ENCODE measurements at regions not wholly inside any gene's neighbourhood (a gene's known extent, or its start where the extent isn't known, plus 50 kb on each side); places are given as distances from the start of the nearest gene placed in this dataset.

DNA sequence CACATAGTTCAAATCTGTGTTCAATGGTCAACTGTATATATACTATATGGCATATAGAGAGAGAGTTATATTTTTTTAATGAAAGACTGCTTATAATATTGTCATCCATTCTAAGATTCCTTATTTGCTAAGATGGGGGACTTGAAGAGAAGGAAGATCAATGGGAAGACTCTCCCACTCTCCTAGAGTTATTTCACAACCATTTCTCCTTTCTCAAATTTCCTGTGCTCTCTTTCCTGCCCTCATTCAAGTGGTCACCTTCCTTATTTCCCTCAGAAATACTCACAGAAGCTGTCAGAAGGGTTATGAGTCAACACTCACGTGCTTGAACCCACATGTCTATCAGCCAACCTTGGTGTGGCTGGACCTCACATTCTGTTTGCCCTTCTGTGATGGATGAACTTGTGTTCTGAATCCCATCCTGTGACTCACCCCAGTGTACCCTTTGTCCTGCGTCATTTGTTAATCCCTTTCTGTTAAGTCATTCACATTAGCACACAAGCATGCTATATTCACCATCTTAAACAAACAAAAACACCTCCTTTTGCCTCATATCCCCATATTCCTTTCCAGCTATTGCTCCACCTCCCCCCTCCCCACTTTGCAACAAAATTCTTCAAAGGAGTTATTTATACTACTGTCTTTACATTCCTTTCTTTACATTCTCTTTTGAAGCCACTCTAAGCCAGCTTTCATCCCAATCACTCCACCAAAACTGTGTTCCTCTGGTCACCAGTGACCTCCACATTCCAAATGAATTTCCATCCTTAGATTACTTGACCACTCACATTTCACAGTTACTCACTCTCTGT, 279.3 kb upstream of the TCF21 start:
- BruUV-seq (replicated peaks), result no TSS peak
- H2AK5ac ChIP-seq (ENCODE audit: low read depth, low read length), result no peak overlapping the region
- dilution Hi-C loops (cut with HindIII; ENCODE audit: low sequenced_read_pairs, unreplicated experiment), result no loop called here
- H3K4ac ChIP-seq (ENCODE audit: low read depth, low read length), result peak overlapping the region; percentile 66; the same call in 1 of the 2 replicates
- intact Hi-C loops (cut with micrococcal nuclease), result loop anchor here (1.0 to 2.0 kb wide), 2 partner anchors 21 to 40 kb away; no protein-coding TSS in a partner anchor
- POLR2A ChIA-PET (ENCODE audit: unreplicated experiment), result no interaction called here
- H3K56ac ChIP-seq (ENCODE audit: extremely low read depth, insufficient read depth, low read length), result peak overlapping the region; percentile 84; the same call in 1 of the 2 replicates
- peak overlapping the region; percentile 19; the same call in 1 of the 2 replicates for H3K27ac ChIP-seq (ENCODE audit: insufficient read depth, low read length)
- WGBS, 2 experiments (ENCODE audit: extremely low coverage in 2 of 2, insufficient read length in 1 of 2), result 0% methylated on average over 1 of the region's 2 CpGs; no CpG with 5 or more reads in 1 of the 2 experiments
- ATAC-seq (ENCODE audit: low read depth) (peak; percentile 81), DNase-seq (peak; percentile 100)
- no peak overlapping the region for H3K4me2 ChIP-seq (ENCODE audit: low read depth, low read length)
- peak overlapping the region; percentile 44; the same call in 1 of the 2 replicates for H2BK20ac ChIP-seq (ENCODE audit: low read depth, low read length)
- no peaks in the 10 kb centered on the region for H3K27me3 ChIP-seq (ENCODE audit: control insufficient read depth, insufficient read depth, low read length)
- H3K36me3 ChIP-seq (ENCODE audit: control insufficient read depth, insufficient read depth, low read length), result no peaks in the 10 kb centered on the region
- no peaks in the 10 kb centered on the region for H3K9me3 ChIP-seq (ENCODE audit: control insufficient read depth, insufficient read depth, low read length)
- H3K9ac ChIP-seq (ENCODE audit: low read depth, low read length), result no peak overlapping the region
- no peak overlapping the region for H4K5ac ChIP-seq (ENCODE audit: low read depth, low read length)
- H3K9me1 ChIP-seq (ENCODE audit: insufficient read depth, low read length), result peaks cover 13% of the 10 kb centered on the region
- peaks cover 30% of the 10 kb centered on the region for H3K4me1 ChIP-seq (ENCODE audit: control insufficient read depth, insufficient read depth, low read length)
- TF ChIP-seq RAD21 (IDR thresholded peaks at IDR 0.05; ENCODE audit: low read length), result peak; percentile 6
- no peak for TF ChIP-seq RCOR1 (IDR thresholded peaks at IDR 0.05; ENCODE audit: insufficient replicate concordance, low read length)
- no peak for TF ChIP-seq RFX5 (IDR thresholded peaks at IDR 0.05; ENCODE audit: low read depth, low read length)
- peak; percentile 61; the same call in 1 of the 2 replicates for TF ChIP-seq MXI1 (IDR thresholded peaks at IDR 0.05; ENCODE audit: borderline replicate concordance, low read depth, low read length)
- TF ChIP-seq MAZ (IDR thresholded peaks at IDR 0.05; ENCODE audit: borderline replicate concordance, low read depth, low read length), result peak; percentile 66; the same call in 1 of the 2 replicates
- 0 out of 2 replicates have a peak, but pooled peaks have one; percentile 13 for TF ChIP-seq MAFK (IDR thresholded peaks at IDR 0.05; ENCODE audit: low read depth, low read length)
- TF ChIP-seq USF2 (IDR thresholded peaks at IDR 0.05; ENCODE audit: low read depth, low read length), result peak; percentile 86
- TF ChIP-seq SMC3 (IDR thresholded peaks at IDR 0.05; ENCODE audit: low read depth, low read length), result peak; percentile 30; the same call in 1 of the 2 replicates
- TF ChIP-seq CHD1 (IDR thresholded peaks at IDR 0.05; ENCODE audit: low read depth, low read length), result peak; percentile 85
- TF ChIP-seq FOS (IDR thresholded peaks at IDR 0.05; ENCODE audit: low read depth, low read length), result peak; percentile 96
- TF ChIP-seq CTCF (conservative IDR thresholded peaks at IDR 0.05; ENCODE audit: low read depth, low read length), result no peak
- peak; percentile 86 for TF ChIP-seq NFE2L2 (IDR thresholded peaks at IDR 0.05; ENCODE audit: low read depth, low read length)
- peak; percentile 51; the same call in 1 of the 2 replicates for TF ChIP-seq POLR2A (IDR thresholded peaks at IDR 0.05; ENCODE audit: low read depth, low read length)
- TF ChIP-seq BHLHE40 (IDR thresholded peaks at IDR 0.05; ENCODE audit: low read depth, low read length), result peak; percentile 100
- TF ChIP-seq CEBPB (IDR thresholded peaks at IDR 0.05; ENCODE audit: low read depth, low read length), result peak; percentile 93
- H2BK15ac ChIP-seq (ENCODE audit: low read depth, low read length), result no peak overlapping the region
- no peak overlapping the region for H3K4me3 ChIP-seq (ENCODE audit: insufficient read depth, low read depth, low read length)
- H3K18ac ChIP-seq (ENCODE audit: low read depth, low read length), result peak overlapping the region; percentile 15; the same call in 1 of the 2 replicates
- H4K8ac ChIP-seq (ENCODE audit: low read depth in 2 of 2, low read length in 2 of 2), result no peak overlapping the region; a peak in 2 of 4 replicates
- H3K79me1 ChIP-seq (ENCODE audit: low read depth in 1 of 2, low read length in 2 of 2), result peaks cover 0 to 8% of the 10 kb centered on the region in 2 experiments; a peak in 2 of 4 replicates
- H2AFZ ChIP-seq (replicated peaks; ENCODE audit: low read length, poor library complexity), result peak overlapping the region; percentile 39
- H2BK5ac ChIP-seq (ENCODE audit: low read depth, low read length, poor library complexity, severe bottlenecking), result peak overlapping the region; percentile 100
- in situ Hi-C loops (cut with MboI; ENCODE audit: low sequenced_read_pairs), result loop anchor here (25.0 kb wide), 1 partner anchor 278 kb away; the partner anchor contains the start of gene TCF21
- no peak overlapping the region for H2AK9ac ChIP-seq (replicated peaks; ENCODE audit: low read depth, low read length, poor library complexity)
- H4K91ac ChIP-seq (ENCODE audit: insufficient read depth, low read depth, low read length), result no peak overlapping the region
- no peak overlapping the region for H3K23ac ChIP-seq (ENCODE audit: low read depth, low read length)
- CTCF ChIA-PET, result interaction anchor here (0.7 to 0.9 kb wide), 2 partner anchors 40 to 1089 kb away, joined by 3 read pairs; no protein-coding TSS in a partner anchor
- H4K20me1 ChIP-seq (ENCODE audit: insufficient read depth, low read length), result no peaks in the 10 kb centered on the region
- H3K14ac ChIP-seq (replicated peaks; ENCODE audit: low read depth, low read length), result no peak overlapping the region
- H2BK120ac ChIP-seq (ENCODE audit: low read depth, low read length), result peak overlapping the region; percentile 72

Measured in IMR-90 (cell line).